H9 (cell line): ENCODE measurements at regions not wholly inside any gene's neighbourhood (a gene's known extent, or its start where the extent isn't known, plus 50 kb on each side); places are given as distances from the start of the nearest gene placed in this dataset.

Source experiments
- DNase-seq: peaks from one replicate; pipeline ENCODE4 v3.0.0-alpha.2; 2017
- H2AFZ ChIP-seq: one replicate; pipeline ENCODE4 v1.6.1; 2013; ENCODE audit warnings: mild to moderate bottlenecking, low read length, control low read depth, moderate library complexity
- H2AK5ac ChIP-seq: 2 replicates; pipeline ENCODE4 v1.6.1; 2013; ENCODE audit warnings: low read length, control low read depth, mixed read lengths; ENCODE audit not compliant: insufficient read length
- H2BK120ac ChIP-seq: one replicate; pipeline ENCODE4 v1.6.1; 2013; ENCODE audit warnings: low read depth, mild to moderate bottlenecking, low read length, control low read depth, inconsistent platforms; ENCODE audit not compliant: poor library complexity, severe bottlenecking
- H2BK12ac ChIP-seq: 2 replicates; pipeline ENCODE4 v1.6.1; 2013; ENCODE audit warnings: low read length, control low read depth, mixed read lengths, low read depth; ENCODE audit not compliant: insufficient read length
- H2BK15ac ChIP-seq: 2 replicates; pipeline ENCODE4 v1.6.1; 2013; ENCODE audit warnings: low read depth, low read length, control low read depth
- H2BK20ac ChIP-seq: one replicate; pipeline ENCODE4 v1.6.1; 2013; ENCODE audit warnings: low read depth, mild to moderate bottlenecking, low read length, control low read depth, inconsistent platforms; ENCODE audit not compliant: poor library complexity, severe bottlenecking
- H2BK5ac ChIP-seq: 2 replicates; pipeline ENCODE4 v1.6.1; 2013; ENCODE audit warnings: low read length, control low read depth, mixed read lengths; ENCODE audit not compliant: insufficient read length
- H3K14ac ChIP-seq: 2 replicates; pipeline ENCODE4 v1.6.1; 2013; ENCODE audit warnings: low read length, control low read depth; ENCODE audit not compliant: insufficient read depth
- H3K18ac ChIP-seq: 2 replicates; pipeline ENCODE4 v1.6.1; 2013; ENCODE audit warnings: low read depth, mild to moderate bottlenecking, mixed read lengths, low read length, control low read depth; ENCODE audit not compliant: insufficient read length
- H3K23ac ChIP-seq: 2 replicates; pipeline ENCODE4 v1.6.1; 2013; ENCODE audit warnings: low read length, control low read depth, mixed read lengths, low read depth; ENCODE audit not compliant: insufficient read length
- H3K23me2 ChIP-seq: 2 replicates; pipeline ENCODE4 v1.6.1; 2013; ENCODE audit warnings: low read depth, mild to moderate bottlenecking, mixed read lengths, low read length, control low read depth; ENCODE audit not compliant: insufficient read length, poor library complexity, severe bottlenecking
- H3K27ac ChIP-seq: 2 replicates; pipeline ENCODE4 v1.5.1; 2013; ENCODE audit warnings: low read length, control low read depth, mixed read lengths, low read depth; ENCODE audit not compliant: insufficient read length
- H3K27me3 ChIP-seq: 2 replicates; pipeline ENCODE4 v1.6.1; 2013; ENCODE audit warnings: low read length, control low read depth, inconsistent platforms; ENCODE audit not compliant: insufficient read depth
- H3K4ac ChIP-seq: 2 replicates; pipeline ENCODE4 v1.6.1; 2013; ENCODE audit warnings: low read depth, mild to moderate bottlenecking, control low read depth, inconsistent platforms, low read length, moderate library complexity
- H3K4me1 ChIP-seq: 2 replicates; pipeline ENCODE4 v1.6.1; 2013; ENCODE audit warnings: low read length, control low read depth, inconsistent platforms; ENCODE audit not compliant: insufficient read depth
- H3K4me2 ChIP-seq: 2 replicates; pipeline ENCODE4 v1.6.1; 2013; ENCODE audit warnings: low read length, control low read depth, mixed read lengths; ENCODE audit not compliant: insufficient read length, insufficient read depth
- H3K56ac ChIP-seq: 2 replicates; pipeline ENCODE4 v1.6.1; 2013; ENCODE audit warnings: low read depth, mild to moderate bottlenecking, mixed read lengths, low read length, control low read depth; ENCODE audit not compliant: insufficient read length
- H3K79me1 ChIP-seq: 2 replicates; pipeline ENCODE4 v1.6.1; 2013; ENCODE audit warnings: low read depth, mild to moderate bottlenecking, moderate library complexity, low read length, control low read depth, inconsistent platforms; ENCODE audit not compliant: insufficient read depth, poor library complexity, severe bottlenecking
- H3K79me2 ChIP-seq: 2 replicates; pipeline ENCODE4 v1.6.1; 2013; ENCODE audit warnings: low read length, control low read depth, inconsistent platforms; ENCODE audit not compliant: insufficient read depth
- H3K9ac ChIP-seq: 2 replicates; pipeline ENCODE4 v1.6.1; 2013; ENCODE audit warnings: low read length, control low read depth, mixed read lengths; ENCODE audit not compliant: insufficient read length; ENCODE audit errors: extremely low read depth
- H3K9me3 ChIP-seq: one replicate; pipeline ENCODE4 v1.6.1; 2013; ENCODE audit warnings: low read depth, low read length, inconsistent platforms; ENCODE audit not compliant: control insufficient read depth
- H3T11ph ChIP-seq: one replicate; pipeline ENCODE4 v1.6.1; 2013; ENCODE audit warnings: mild to moderate bottlenecking, low read length, control low read depth, inconsistent platforms
- H4K20me1 ChIP-seq: one replicate; pipeline ENCODE4 v1.6.1; 2013; ENCODE audit not compliant: control insufficient read depth, insufficient read length, insufficient read depth
- H4K5ac ChIP-seq: 2 replicates; pipeline ENCODE4 v1.6.1; 2013; ENCODE audit warnings: low read depth, mild to moderate bottlenecking, mixed read lengths, low read length, control low read depth; ENCODE audit not compliant: insufficient read length
- H4K8ac ChIP-seq: replicated peaks from 2 replicates; pipeline ENCODE4 v1.6.1; 2013; ENCODE audit warnings: low read length, control low read depth, mixed read lengths, low read depth; ENCODE audit not compliant: insufficient read length
- H4K91ac ChIP-seq: 2 replicates; pipeline ENCODE4 v1.6.1; 2013; ENCODE audit warnings: low read depth, mild to moderate bottlenecking, moderate library complexity, mixed read lengths, low read length, control low read depth; ENCODE audit not compliant: insufficient read length
- H3K27ac Mint-ChIP-seq, 3 experiments: 2 replicates in 2 of 3; 3 replicates in 1 of 3; pipeline ENCODE4 v1.8.0; 2020 to 2021; ENCODE audit warnings: mixed read lengths in 3 of 3, mild to moderate bottlenecking in 1 of 3, moderate library complexity in 1 of 3
- H3K27me3 Mint-ChIP-seq: 2 replicates; pipeline ENCODE4 v1.8.0; 2021; ENCODE audit warnings: low read depth, mild to moderate bottlenecking, moderate library complexity, mixed read lengths
- H3K36me3 Mint-ChIP-seq, 3 experiments: 2 replicates in 2 of 3; 3 replicates in 1 of 3; pipeline ENCODE4 v1.8.0; 2020 to 2021; ENCODE audit warnings: low read depth in 3 of 3, mixed read lengths in 3 of 3; ENCODE audit not compliant: insufficient read depth in 1 of 3
- H3K4me1 Mint-ChIP-seq, 2 experiments: 2 replicates each; pipeline ENCODE4 v1.8.0; 2020; ENCODE audit warnings: mixed read lengths in 2 of 2
- H3K4me3 Mint-ChIP-seq, 2 experiments: 2 replicates in 1 of 2; 3 replicates in 1 of 2; pipeline ENCODE4 v1.8.0; 2020 to 2021; ENCODE audit warnings: mild to moderate bottlenecking in 2 of 2, mixed read lengths in 2 of 2, moderate library complexity in 1 of 2
- H3K9me3 Mint-ChIP-seq, 2 experiments: 2 replicates in 1 of 2; 3 replicates in 1 of 2; pipeline ENCODE4 v1.8.0; 2020; ENCODE audit warnings: mild to moderate bottlenecking in 2 of 2, mixed read lengths in 2 of 2, moderate library complexity in 1 of 2
- WGBS: extraction: QIAGEN DNeasy Blood & Tissue Kit; methylation state at CpG from one replicate; pipeline ENCODE4 v1.1.7; 2013; ENCODE audit warnings: missing lambda C conversion rate, low lambda C conversion rate, mixed read lengths; ENCODE audit not compliant: insufficient read length; ENCODE audit errors: extremely low coverage; 5-methylcytosine and 5-hydroxymethylcytosine counted together
- TF ChIP-seq, protein P1 (sequence below): fragments of 200-600 bp; sonication (generic); conservative IDR thresholded peaks from 3 replicates; pipeline ENCODE4 v1.8.0; 2021; ENCODE audit warnings: antibody characterized with exemption, mild to moderate bottlenecking

DNA sequence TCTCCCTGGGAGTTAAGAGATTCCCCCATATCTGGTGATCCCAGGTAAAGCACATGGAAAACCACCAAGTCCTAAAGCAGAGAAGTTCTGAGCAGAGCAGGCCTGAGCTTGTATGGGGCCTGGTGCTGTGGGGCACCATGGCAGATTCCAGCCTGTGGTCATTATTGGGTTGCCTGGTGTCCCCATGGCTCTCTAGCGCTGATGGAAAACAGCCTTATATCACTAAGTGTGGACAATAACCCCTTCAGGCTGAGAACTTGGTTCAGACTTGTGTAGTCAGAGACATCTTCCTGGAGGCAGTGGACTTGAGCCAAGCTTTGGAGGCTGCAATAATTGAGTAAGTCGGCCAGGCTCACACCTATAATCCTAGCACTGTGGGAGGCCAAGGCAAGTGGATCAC is 96.8 kb downstream of the MCFD2 start:
- no peak overlapping the region for H2BK120ac ChIP-seq
- no peak overlapping the region for H4K8ac ChIP-seq
- no peak overlapping the region for H3K4me2 ChIP-seq
- H3K79me2 ChIP-seq = no peaks in the 10 kb centered on the region; the same call in 1 of the 2 replicates
- no peak for DNase-seq
- no peaks in the 10 kb centered on the region; a peak in 1 of 7 replicates for H3K36me3 Mint-ChIP-seq
- H3K4me1 Mint-ChIP-seq = peaks cover 5% of the 10 kb centered on the region in 2 experiments
- no peaks in the 10 kb centered on the region for H3K4me1 ChIP-seq
- no peak overlapping the region; a peak in 1 of 7 replicates for H3K27ac Mint-ChIP-seq
- peaks cover 2 to 5% of the 10 kb centered on the region in 2 experiments; a peak in 3 of 5 replicates for H3K9me3 Mint-ChIP-seq
- no peak overlapping the region for H3K27ac ChIP-seq
- no peaks in the 10 kb centered on the region; the same call in none of the 2 replicates for H3K27me3 Mint-ChIP-seq
- H3K23me2 ChIP-seq = no peaks in the 10 kb centered on the region
- no peak overlapping the region for H2BK15ac ChIP-seq
- H3K14ac ChIP-seq = no peak overlapping the region; the same call in 1 of the 2 replicates
- no peak overlapping the region for H4K5ac ChIP-seq
- no peaks in the 10 kb centered on the region for H3K27me3 ChIP-seq
- no peak overlapping the region for H3K56ac ChIP-seq
- H3K4ac ChIP-seq = no peak overlapping the region
- H3K9me3 ChIP-seq = no peaks in the 10 kb centered on the region
- H2BK20ac ChIP-seq = no peak overlapping the region
- H3K4me3 Mint-ChIP-seq = no peak overlapping the region
- H3K18ac ChIP-seq = no peak overlapping the region
- no peaks in the 10 kb centered on the region for H3K79me1 ChIP-seq
- no CpG with 5 or more reads among the region's 2 CpGs for WGBS
- no peak overlapping the region for H3K23ac ChIP-seq
- TF ChIP-seq, protein P1, sequence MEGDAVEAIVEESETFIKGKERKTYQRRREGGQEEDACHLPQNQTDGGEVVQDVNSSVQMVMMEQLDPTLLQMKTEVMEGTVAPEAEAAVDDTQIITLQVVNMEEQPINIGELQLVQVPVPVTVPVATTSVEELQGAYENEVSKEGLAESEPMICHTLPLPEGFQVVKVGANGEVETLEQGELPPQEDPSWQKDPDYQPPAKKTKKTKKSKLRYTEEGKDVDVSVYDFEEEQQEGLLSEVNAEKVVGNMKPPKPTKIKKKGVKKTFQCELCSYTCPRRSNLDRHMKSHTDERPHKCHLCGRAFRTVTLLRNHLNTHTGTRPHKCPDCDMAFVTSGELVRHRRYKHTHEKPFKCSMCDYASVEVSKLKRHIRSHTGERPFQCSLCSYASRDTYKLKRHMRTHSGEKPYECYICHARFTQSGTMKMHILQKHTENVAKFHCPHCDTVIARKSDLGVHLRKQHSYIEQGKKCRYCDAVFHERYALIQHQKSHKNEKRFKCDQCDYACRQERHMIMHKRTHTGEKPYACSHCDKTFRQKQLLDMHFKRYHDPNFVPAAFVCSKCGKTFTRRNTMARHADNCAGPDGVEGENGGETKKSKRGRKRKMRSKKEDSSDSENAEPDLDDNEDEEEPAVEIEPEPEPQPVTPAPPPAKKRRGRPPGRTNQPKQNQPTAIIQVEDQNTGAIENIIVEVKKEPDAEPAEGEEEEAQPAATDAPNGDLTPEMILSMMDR = no peak
- no peak overlapping the region for H4K91ac ChIP-seq
- no peak overlapping the region for H2BK5ac ChIP-seq
- no peak overlapping the region for H2AK5ac ChIP-seq
- H2AFZ ChIP-seq = no peak overlapping the region
- no peaks in the 10 kb centered on the region for H4K20me1 ChIP-seq
- H2BK12ac ChIP-seq = no peak overlapping the region
- H3T11ph ChIP-seq = no peak overlapping the region
- no peak overlapping the region for H3K9ac ChIP-seq
